ENCODE measurements at regions not wholly inside any gene's neighbourhood (a gene's known extent, or its start where the extent isn't known, plus 50 kb on each side); places are given as distances from the start of the nearest gene placed in this dataset.

- TF ChIP-seq POLR2A (IDR thresholded peaks at IDR 0.05; ENCODE audit: low read length) (no peak), REST (IDR thresholded peaks at IDR 0.05) (no peak), RAD21 (conservative IDR thresholded peaks at IDR 0.05 in 1 of 2, IDR thresholded peaks at IDR 0.05 in 1 of 2) (no peak), CTCF (IDR thresholded peaks at IDR 0.05) (no peak), CEBPB (IDR thresholded peaks at IDR 0.05) (no peak), JUNB (IDR thresholded peaks at IDR 0.05) (no peak), MAX (IDR thresholded peaks at IDR 0.05) (no peak), HMGXB4 (CRISPR knock-in tag; IDR thresholded peaks at IDR 0.05; ENCODE audit: borderline replicate concordance) (no peak), MAFK (IDR thresholded peaks at IDR 0.05; ENCODE audit: partially characterized antibody) (no peak)
Observed at GRCh38 chr12:22866406-22866805, 241.4 kb downstream of the ETNK1 start.

Data from A549 (cell line).